Coronary artery (tissue), 2 donors: ENCODE measurements at regions not wholly inside any gene's neighbourhood (a gene's known extent, or its start where the extent isn't known, plus 50 kb on each side); places are given as distances from the start of the nearest gene placed in this dataset.
"Not testable (repeated sequence)": the region's sequence is repeated elsewhere in the genome, so short reads cannot be mapped to it uniquely, and the experiment has no call there.

Source experiments
- DNase-seq: peaks from one replicate; pipeline ENCODE4 v3.0.0-alpha.2; 2017; ENCODE audit warnings: low spot score
- H3K27ac ChIP-seq, 2 donors: fragments of 200-600 bp; sonication (generic); one replicate each; pipeline ENCODE4 v1.5.1; 2016 to 2019
- H3K4me3 ChIP-seq: fragments of 200-600 bp; sonication (generic); 2 replicates; pipeline ENCODE4 v1.5.1; 2016; ENCODE audit warnings: mild to moderate bottlenecking, moderate library complexity
- TF ChIP-seq, protein P1 (sequence below): fragments of 200-600 bp; sonication (generic); IDR thresholded peaks from one replicate; pipeline ENCODE4 v1.5.1; 2019; ENCODE audit warnings: antibody characterized with exemption

DNA sequence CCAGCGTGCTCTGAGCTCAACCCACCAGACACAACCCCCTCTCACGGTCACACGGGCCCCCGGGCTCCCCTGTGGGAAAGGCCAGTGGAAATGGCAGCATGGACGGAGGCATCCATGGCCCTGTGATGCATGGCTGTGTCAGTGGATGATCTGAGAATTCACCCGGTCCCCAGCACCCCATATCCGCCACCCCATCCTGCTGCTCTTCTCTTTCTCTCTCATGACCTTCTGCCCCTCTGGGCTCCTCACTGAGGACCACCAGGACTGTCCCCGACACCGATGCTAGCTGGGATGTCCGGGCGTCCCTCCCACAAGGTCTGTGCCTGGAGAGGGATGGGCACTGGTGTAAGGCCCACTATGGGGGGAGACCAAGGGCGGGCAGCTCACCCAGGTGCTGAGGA is 282.2 kb downstream of the ADGRD1 start:
- Histone ChIP-seq H3K4me3 (no peak overlapping the region), H3K27ac (no peak overlapping the region)
- TF ChIP-seq, protein P1, sequence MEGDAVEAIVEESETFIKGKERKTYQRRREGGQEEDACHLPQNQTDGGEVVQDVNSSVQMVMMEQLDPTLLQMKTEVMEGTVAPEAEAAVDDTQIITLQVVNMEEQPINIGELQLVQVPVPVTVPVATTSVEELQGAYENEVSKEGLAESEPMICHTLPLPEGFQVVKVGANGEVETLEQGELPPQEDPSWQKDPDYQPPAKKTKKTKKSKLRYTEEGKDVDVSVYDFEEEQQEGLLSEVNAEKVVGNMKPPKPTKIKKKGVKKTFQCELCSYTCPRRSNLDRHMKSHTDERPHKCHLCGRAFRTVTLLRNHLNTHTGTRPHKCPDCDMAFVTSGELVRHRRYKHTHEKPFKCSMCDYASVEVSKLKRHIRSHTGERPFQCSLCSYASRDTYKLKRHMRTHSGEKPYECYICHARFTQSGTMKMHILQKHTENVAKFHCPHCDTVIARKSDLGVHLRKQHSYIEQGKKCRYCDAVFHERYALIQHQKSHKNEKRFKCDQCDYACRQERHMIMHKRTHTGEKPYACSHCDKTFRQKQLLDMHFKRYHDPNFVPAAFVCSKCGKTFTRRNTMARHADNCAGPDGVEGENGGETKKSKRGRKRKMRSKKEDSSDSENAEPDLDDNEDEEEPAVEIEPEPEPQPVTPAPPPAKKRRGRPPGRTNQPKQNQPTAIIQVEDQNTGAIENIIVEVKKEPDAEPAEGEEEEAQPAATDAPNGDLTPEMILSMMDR = no peak
- no peak for DNase-seq

DNA sequence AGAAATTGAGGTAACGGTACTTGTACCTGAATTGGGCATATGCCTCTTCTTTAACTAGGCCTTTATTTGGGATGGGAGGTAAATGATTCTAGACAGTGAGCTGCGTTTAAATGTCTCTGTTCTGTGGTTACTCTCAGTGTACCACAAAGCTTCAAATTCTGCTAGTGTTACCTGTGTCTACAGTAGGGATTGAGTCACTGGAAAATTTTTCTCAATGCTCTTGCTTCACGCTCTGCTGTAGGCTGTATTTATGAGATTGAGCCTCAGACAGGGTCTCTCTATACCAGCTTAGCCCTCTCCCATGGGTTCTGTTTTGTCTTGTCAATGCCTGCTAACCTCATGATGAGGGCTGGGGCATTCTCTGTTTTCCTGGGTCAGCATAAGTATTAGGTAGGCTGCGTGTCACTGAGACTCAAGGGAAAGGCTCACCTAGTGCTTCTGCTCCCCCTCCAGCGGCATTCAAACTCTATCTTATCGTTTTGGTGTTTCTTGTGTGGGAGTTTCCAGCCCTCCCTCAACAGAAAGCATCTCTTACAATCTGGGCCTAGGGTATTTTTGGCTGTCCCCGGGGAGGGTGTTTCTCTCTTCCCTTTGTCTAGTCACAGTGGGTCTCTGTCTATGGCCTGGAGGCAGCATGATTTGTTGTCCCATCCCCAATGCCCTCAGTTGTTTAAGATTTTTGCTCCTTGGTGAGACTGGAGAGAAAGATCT is 285.8 kb downstream of the ADGRD1 start:
- H3K27ac ChIP-seq = no peak overlapping the region
- no peak for DNase-seq
- H3K4me3 ChIP-seq = no peak overlapping the region
- TF ChIP-seq, protein P1 = no peak

DNA sequence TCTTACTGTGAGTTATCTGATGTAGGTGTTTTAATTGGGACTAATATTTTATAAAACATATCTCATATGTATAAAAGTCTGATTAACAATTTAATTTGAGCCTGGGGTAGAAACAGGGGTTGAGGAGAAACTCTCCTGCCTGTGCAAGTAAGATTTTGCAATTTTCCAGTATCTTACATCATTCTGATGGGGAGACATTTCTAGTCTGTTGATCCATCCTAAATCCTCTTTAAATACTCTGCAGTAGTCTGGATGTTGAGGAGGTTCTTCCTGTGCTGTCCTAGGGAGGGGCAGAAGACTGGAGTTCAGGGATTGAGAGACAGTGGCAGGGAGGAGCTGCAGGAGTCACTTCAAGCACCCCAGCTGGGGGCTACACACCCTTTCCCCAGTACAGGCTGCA is 287.8 kb downstream of the ADGRD1 start:
- DNase-seq = no peak
- TF ChIP-seq, protein P1 = no peak
- Histone ChIP-seq H3K27ac (no peak overlapping the region), H3K4me3 (no peak overlapping the region)

DNA sequence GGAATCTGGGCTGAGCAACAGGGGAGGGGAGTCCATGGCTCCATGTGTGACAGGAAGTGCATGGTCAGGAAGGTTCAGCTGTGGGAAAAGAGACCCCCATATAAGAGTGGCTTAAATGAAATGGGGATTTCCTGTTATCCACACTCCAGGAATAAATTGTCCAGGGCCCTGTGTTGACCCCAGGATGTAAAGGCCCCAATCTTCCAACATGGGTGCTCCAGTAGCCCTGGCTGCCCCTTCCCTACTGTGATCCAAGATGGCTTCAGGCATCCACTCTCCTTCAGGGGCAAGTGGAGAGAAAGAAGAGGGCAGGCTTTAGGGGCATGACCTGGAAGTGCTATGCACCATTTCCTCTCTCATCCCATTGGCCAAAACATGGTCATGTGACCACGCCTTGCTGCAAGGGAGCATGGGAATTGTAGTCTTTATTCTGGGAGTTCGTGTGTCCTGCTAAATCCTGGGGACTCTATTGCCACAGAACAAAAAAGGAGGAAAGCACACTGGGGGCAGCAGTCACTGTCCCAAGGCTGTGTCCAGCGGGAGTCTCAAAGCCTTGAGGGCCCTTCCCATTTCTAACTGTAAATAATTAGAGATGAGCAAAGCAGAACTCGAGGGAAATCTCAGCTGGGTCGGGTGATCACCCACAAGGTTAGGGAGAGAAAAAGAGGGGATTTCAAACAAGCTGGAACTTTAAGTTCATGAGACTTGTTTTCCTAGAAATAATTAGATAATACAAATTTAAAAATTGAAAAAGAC is 289.2 kb downstream of the ADGRD1 start:
- no peak for DNase-seq

DNA sequence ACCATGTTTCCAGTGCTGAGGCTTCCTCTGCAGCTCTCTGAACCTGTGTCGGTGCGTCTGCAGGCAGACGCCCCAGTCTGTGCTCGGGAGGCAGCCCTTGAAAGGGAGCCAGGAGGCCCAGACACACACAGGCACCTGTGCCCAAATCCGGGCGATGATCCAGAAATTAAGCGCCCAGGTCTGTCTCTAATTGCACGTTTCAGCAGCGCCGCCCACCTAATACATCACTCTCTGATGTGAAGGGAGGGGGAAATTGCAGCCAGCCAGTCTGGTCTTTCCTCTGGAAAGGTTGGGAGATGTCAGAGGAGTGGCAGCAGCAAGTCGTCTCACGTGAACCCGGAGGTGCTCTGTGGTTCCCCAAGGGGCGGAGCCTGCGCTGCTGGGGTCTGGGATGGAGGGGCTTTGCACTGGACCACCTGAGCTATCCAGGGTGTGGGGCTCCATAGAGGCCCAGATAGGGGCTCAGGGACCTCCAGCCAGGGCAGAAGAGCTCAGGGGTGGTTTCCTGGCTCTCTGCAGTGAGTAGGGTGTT is 290.5 kb downstream of the ADGRD1 start:
- DNase-seq, H3K27ac ChIP-seq, H3K4me3 ChIP-seq: not testable (repeated sequence)

More for the DNA sequence above, 289.2 kb downstream of the ADGRD1 start:
- Histone ChIP-seq H3K27ac (no peak overlapping the region), H3K4me3 (no peak overlapping the region)
- TF ChIP-seq, protein P1 = no peak

DNA sequence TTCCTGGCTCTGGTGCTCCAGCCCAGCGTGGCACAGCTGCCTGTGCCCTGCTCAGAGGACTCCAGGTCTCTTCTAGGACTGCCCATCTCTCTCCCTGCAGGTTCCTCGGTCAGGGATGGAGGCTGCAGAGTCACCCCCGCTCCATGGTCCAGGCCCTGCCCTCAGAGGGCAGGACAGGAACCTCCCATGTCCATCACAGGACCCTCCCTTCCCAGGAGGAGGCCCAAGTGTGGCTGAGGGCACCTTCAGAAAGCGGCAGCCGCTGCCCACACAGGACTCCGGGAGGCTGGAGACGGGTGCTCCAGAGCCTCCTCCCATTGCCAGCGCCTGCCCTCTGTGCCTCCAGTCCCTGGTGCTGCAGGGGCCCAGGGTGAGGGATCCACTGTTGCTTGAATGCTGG is 291.5 kb downstream of the ADGRD1 start:
- H3K27ac ChIP-seq, DNase-seq, H3K4me3 ChIP-seq: not testable (repeated sequence)

DNA sequence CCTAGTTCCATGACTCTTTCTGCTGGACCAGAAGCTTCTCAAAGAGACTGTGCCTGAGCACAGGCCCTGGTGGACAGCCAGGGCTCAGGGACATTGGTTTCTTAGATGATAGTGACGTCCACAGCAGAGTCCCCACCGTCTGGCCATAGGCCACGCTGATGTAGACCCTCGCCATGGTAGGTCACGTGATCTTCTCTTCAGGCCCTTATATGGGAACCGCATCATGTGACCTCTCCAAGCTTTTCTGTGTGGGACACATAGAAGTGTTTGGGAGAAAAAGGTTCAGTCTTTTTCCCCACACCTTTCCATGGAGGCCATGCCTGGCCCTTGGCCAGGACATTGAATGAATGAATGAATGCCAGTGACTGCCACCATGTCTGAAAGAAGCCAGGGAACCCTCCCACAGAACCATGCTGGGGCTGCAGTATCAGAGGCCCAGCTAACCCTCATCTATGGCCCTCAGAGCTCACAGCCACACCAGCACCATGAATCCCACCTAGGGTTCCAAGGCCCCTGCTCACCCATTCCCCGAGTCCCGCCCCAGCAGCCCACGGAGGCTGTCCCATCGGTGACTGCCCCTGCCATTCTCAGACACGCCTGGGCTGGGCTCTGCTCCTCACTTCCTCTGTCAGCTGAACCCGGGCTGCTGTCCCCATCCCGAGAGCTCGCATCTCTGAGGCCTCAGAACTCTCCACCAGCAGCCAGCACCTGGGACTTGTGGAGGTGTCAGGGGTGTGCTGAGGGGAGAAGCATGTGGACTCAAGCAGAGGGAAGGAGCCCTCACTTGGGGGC is 292.1 kb downstream of the ADGRD1 start:
- DNase-seq = no peak
- no peak overlapping the region for H3K4me3 ChIP-seq
- TF ChIP-seq, protein P1 = no peak
- H3K27ac ChIP-seq = no peak overlapping the region

DNA sequence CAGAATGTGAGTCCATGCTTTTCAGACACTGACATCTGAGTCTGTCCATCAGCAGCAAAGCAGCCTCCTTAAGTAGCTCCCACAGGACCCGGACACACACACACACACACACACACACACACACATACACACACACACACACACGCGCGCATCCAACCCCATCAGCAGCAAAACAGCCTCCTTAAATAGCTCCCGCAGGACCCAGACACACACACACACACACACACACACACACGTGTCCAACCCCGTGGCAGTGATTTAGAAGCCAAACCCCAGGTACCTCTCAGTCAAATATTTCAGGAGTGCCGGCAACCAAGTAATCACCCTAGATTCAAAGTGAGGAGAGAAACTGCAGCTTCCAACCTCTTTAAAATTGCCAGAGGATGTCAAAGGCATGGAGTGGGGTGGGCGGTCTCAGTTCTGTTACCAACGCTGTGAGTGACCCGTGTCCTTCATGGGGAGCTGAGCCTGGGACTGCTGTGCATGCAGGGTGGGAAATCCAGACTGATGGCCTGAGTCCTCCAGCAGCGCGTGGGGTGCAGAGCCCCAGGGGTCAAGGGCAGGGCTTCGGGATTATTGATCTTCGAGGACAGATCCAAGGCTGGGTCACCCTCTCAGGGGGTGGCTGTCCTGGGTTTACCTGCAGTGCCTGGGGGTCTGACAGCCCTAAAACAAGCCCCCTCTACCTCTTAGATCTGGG is 293.5 kb downstream of the ADGRD1 start:
- not testable (repeated sequence) for H3K4me3 ChIP-seq, H3K27ac ChIP-seq, DNase-seq

DNA sequence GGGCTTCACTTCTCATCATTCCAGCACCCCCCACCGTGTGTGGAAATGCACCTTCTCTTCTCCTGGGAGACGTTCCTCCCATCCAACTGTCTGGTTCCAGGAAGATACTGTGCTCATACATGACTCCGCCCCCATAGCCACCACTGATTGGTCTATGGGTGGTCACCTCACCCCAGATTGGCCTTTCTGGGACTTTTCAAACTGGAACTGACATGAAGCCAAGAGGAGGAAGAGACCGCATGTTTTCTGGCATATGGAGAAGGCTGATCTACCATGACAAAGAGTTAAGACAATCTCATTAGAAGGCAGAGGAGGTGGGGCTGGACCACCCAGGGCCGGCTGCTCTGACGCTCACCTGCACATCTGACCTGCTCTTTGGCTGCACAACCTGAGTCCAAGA is 294.2 kb downstream of the ADGRD1 start:
- DNase-seq, H3K27ac ChIP-seq, H3K4me3 ChIP-seq: not testable (repeated sequence)
